Kidney (tissue), 13 donors: ENCODE measurements at regions not wholly inside any gene's neighbourhood (a gene's known extent, or its start where the extent isn't known, plus 50 kb on each side); places are given as distances from the start of the nearest gene placed in this dataset.

ENCODE experiments used
- DNase-seq, 5 donors: peaks; one replicate each; pipeline ENCODE4 v3.0.0-alpha.2; 2013 to 2020
- FAIRE-seq: peaks from 2 replicates; lab custom pipeline; 2012; peaks lifted over from hg19 to GRCh38; lab: Jason Lieb, UNC
- H3K27ac ChIP-seq, 2 donors: one replicate each; pipeline ENCODE4 v1.7.0; 2013; ENCODE audit warnings: low read depth in 2 of 2, low read length in 2 of 2, inconsistent platforms in 1 of 2
- H3K27me3 ChIP-seq: one replicate; pipeline ENCODE4 v1.7.1; 2013; ENCODE audit warnings: low read length, inconsistent platforms; ENCODE audit not compliant: control insufficient read depth, insufficient read depth
- H3K36me3 ChIP-seq, 3 donors: one replicate each; pipeline versions ENCODE4 v1.7.0 to v1.7.1; 2013; ENCODE audit warnings: low read length in 3 of 3, control low read depth in 1 of 3, inconsistent platforms in 1 of 3; ENCODE audit not compliant: insufficient read depth in 3 of 3, control insufficient read depth in 2 of 3
- H3K4me1 ChIP-seq, 3 donors: one replicate each; pipeline versions ENCODE4 v1.7.0 to v1.7.1; 2013; ENCODE audit warnings: low read length in 3 of 3, inconsistent platforms in 1 of 3, low read depth in 1 of 3; ENCODE audit not compliant: control insufficient read depth in 2 of 3, insufficient read depth in 2 of 3
- H3K4me3 ChIP-seq, 3 donors: one replicate each; pipeline versions ENCODE4 v1.7.0 to v1.8.1; 2013; ENCODE audit warnings: low read length in 3 of 3, control low read depth in 1 of 3, inconsistent platforms in 1 of 3
- H3K9ac ChIP-seq, 3 donors: one replicate each; pipeline versions ENCODE4 v1.7.0 to v1.7.1; 2013; ENCODE audit warnings: low read length in 3 of 3, control low read depth in 1 of 3, inconsistent platforms in 1 of 3
- H3K9me3 ChIP-seq, 3 donors: one replicate each; pipeline versions ENCODE4 v1.7.0 to v1.7.1; 2013; ENCODE audit warnings: low read length in 3 of 3, control low read depth in 1 of 3, inconsistent platforms in 1 of 3; ENCODE audit not compliant: control insufficient read depth in 2 of 3, insufficient read depth in 1 of 3
- CTCF ChIP-seq: IDR thresholded peaks from 3 replicates; pipeline ENCODE4 v1.5.1; 2012; ENCODE audit warnings: mild to moderate bottlenecking, moderate library complexity, borderline replicate concordance; ENCODE audit not compliant: insufficient read depth; ENCODE audit errors: extremely low read depth
- intact Hi-C: fragments of 100-400 bp; cut with DNase I; formaldehyde crosslinking; loops from one replicate; pipeline ENCODE4 v1.11.1; 2022
- donor health status: control.
- donor health status: control.
- donor health status: control.
- donor health status: control.
- donor health status: control.
- donor health status: DM: yes; HTN: yes; CAD: no.
- donor health status: Normal renal cell carcinoma (clear cell type).

GRCh38 chrX:122703762-122704161 is 480.3 kb upstream of the GRIA3 start:
- no peaks in the 10 kb centered on the region for H3K36me3 ChIP-seq
- no peak for TF ChIP-seq CTCF
- H3K9me3 ChIP-seq, result no peaks in the 10 kb centered on the region
- intact Hi-C loops, result no loop called here
- no peak overlapping the region for H3K27ac ChIP-seq
- no peak overlapping the region for H3K4me3 ChIP-seq
- H3K4me1 ChIP-seq, result no peaks in the 10 kb centered on the region
- no peak overlapping the region for H3K9ac ChIP-seq
- no peak for DNase-seq
- no peak for FAIRE-seq
- H3K27me3 ChIP-seq, result no peaks in the 10 kb centered on the region

- intact Hi-C loops, result no loop called here
- Histone ChIP-seq H3K36me3 (no peaks in the 10 kb centered on the region), H3K4me3 (no peak overlapping the region), H3K9me3 (no peaks in the 10 kb centered on the region), H3K9ac (no peak overlapping the region), H3K4me1 (no peaks in the 10 kb centered on the region), H3K27ac (no peak overlapping the region), H3K27me3 (no peaks in the 10 kb centered on the region)
- FAIRE-seq, result no peak
- no peak for DNase-seq
- no peak for TF ChIP-seq CTCF
Measured at GRCh38 chrX:122739770-122740169, 444.3 kb upstream of the GRIA3 start.

- Histone ChIP-seq H3K36me3 (no peaks in the 10 kb centered on the region), H3K9ac (no peak overlapping the region), H3K4me3 (no peak overlapping the region), H3K4me1 (no peaks in the 10 kb centered on the region), H3K27me3 (no peaks in the 10 kb centered on the region), H3K27ac (no peak overlapping the region), H3K9me3 (no peaks in the 10 kb centered on the region)
- no peak for FAIRE-seq
- no peak for DNase-seq
- intact Hi-C loops, result no loop called here
- TF ChIP-seq CTCF, result no peak
Measured at GRCh38 chrX:122770581-122770980, 413.5 kb upstream of the GRIA3 start.

GRCh38 chrX:122771933-122772332 is 412.1 kb upstream of the GRIA3 start:
- H3K36me3 ChIP-seq, result no peaks in the 10 kb centered on the region
- intact Hi-C loops, result no loop called here
- H3K4me3 ChIP-seq, result no peak overlapping the region
- TF ChIP-seq CTCF, result no peak
- DNase-seq (no peak), FAIRE-seq (no peak)
- H3K27ac ChIP-seq, result no peak overlapping the region
- H3K9me3 ChIP-seq, result no peaks in the 10 kb centered on the region
- no peaks in the 10 kb centered on the region for H3K4me1 ChIP-seq
- no peak overlapping the region for H3K9ac ChIP-seq
- no peaks in the 10 kb centered on the region for H3K27me3 ChIP-seq
